ENCODE measurements at regions not wholly inside any gene's neighbourhood (a gene's known extent, or its start where the extent isn't known, plus 50 kb on each side); places are given as distances from the start of the nearest gene placed in this dataset.

GRCh38 chr16:61382435-61382834 lies 653.8 kb downstream of the CDH8 start:
- TF ChIP-seq CTCF (conservative IDR thresholded peaks at IDR 0.05; ENCODE audit: low read depth in 2 of 2), result no peak
- TF ChIP-seq POLR2AphosphoS5 (IDR thresholded peaks at IDR 0.05; ENCODE audit: low read depth), result no peak
